GM21529 (cell line): ENCODE measurements at regions not wholly inside any gene's neighbourhood (a gene's known extent, or its start where the extent isn't known, plus 50 kb on each side); places are given as distances from the start of the nearest gene placed in this dataset.
"Not testable (repeated sequence)": the region's sequence is repeated elsewhere in the genome, so short reads cannot be mapped to it uniquely, and the experiment has no call there.

Experiments used
- ATAC-seq: cut with Tn5 transposase; IDR thresholded peaks from one replicate; pipeline ENCODE4 v1.9.1; 2021; ENCODE audit not compliant: unreplicated experiment

- no peak for ATAC-seq
Observed at GRCh38 chr13:94906605-94907004, 194.3 kb upstream of the SOX21 start.

- ATAC-seq: no peak
Observed at GRCh38 chr13:94902722-94903407, 190.5 kb upstream of the SOX21 start.

GRCh38 chr13:94901070-94901469 is 188.7 kb upstream of the SOX21 start:
- no peak for ATAC-seq

GRCh38 chr13:94896719-94897317 is 184.5 kb upstream of the SOX21 start:
- no peak for ATAC-seq

GRCh38 chr13:94896238-94896637 is 183.9 kb upstream of the SOX21 start:
- ATAC-seq: no peak

GRCh38 chr13:94886191-94886590 is 173.8 kb upstream of the SOX21 start:
- no peak for ATAC-seq

GRCh38 chr13:94880463-94880862 is 168.1 kb upstream of the SOX21 start:
- no peak for ATAC-seq

- ATAC-seq: no peak
Observed at GRCh38 chr13:94878602-94879165, 166.3 kb upstream of the SOX21 start.

GRCh38 chr13:94864474-94864873 is 152.1 kb upstream of the SOX21 start:
- no peak for ATAC-seq

- ATAC-seq: no peak
Observed at GRCh38 chr13:94860981-94861407, 148.6 kb upstream of the SOX21 start.

- ATAC-seq: no peak
Observed at GRCh38 chr13:94859811-94860210, 147.5 kb upstream of the SOX21 start.

- ATAC-seq: no peak
Observed at GRCh38 chr13:94859278-94859691, 146.9 kb upstream of the SOX21 start.

GRCh38 chr13:94858856-94859255 is 146.5 kb upstream of the SOX21 start:
- no peak for ATAC-seq

GRCh38 chr13:94854688-94855087 is 142.3 kb upstream of the SOX21 start:
- no peak for ATAC-seq

GRCh38 chr13:94851576-94851975 is 139.2 kb upstream of the SOX21 start:
- no peak for ATAC-seq

GRCh38 chr13:94849254-94849653 is 136.9 kb upstream of the SOX21 start:
- no peak for ATAC-seq

- no peak for ATAC-seq
Observed at GRCh38 chr13:94842901-94843300, 130.6 kb upstream of the SOX21 start.

GRCh38 chr13:94837056-94837455 is 124.7 kb upstream of the SOX21 start:
- not testable (repeated sequence) for ATAC-seq

GRCh38 chr13:94829837-94830365 is 117.6 kb upstream of the SOX21 start:
- no peak for ATAC-seq

- ATAC-seq: no peak
Observed at GRCh38 chr13:94829185-94829836, 117.0 kb upstream of the SOX21 start.

- no peak for ATAC-seq
Observed at GRCh38 chr13:94827566-94827965, 115.2 kb upstream of the SOX21 start.

- no peak for ATAC-seq
Observed at GRCh38 chr13:94825507-94825906, 113.2 kb upstream of the SOX21 start.
